ENCODE measurements at regions not wholly inside any gene's neighbourhood (a gene's known extent, or its start where the extent isn't known, plus 50 kb on each side); places are given as distances from the start of the nearest gene placed in this dataset.

GRCh38 chr2:58645017-58645416, 403.9 kb upstream of the FANCL start:
- TF ChIP-seq TAF1 (IDR thresholded peaks at IDR 0.05; ENCODE audit: borderline replicate concordance, low read depth, low read length) (no peak), YY1 (IDR thresholded peaks at IDR 0.05; ENCODE audit: low read depth, low read length) (no peak), RBBP5 (conservative IDR thresholded peaks at IDR 0.05) (no peak), NFYA (IDR thresholded peaks at IDR 0.05; ENCODE audit: borderline replicate concordance, low read depth, low read length) (no peak), POLR2AphosphoS5 (IDR thresholded peaks at IDR 0.05; ENCODE audit: low read length) (no peak), POLR2A (IDR thresholded peaks at IDR 0.05; ENCODE audit: low read depth, low read length) (no peak), EZH2 (IDR thresholded peaks at IDR 0.05; ENCODE audit: borderline replicate concordance, control insufficient read depth, low read depth, low read length) (no peak), BHLHE40 (IDR thresholded peaks at IDR 0.05; ENCODE audit: borderline replicate concordance in 1 of 2, low read depth in 2 of 2, low read length in 1 of 2) (no peak)
- TF ChIP-seq, protein P1, sequence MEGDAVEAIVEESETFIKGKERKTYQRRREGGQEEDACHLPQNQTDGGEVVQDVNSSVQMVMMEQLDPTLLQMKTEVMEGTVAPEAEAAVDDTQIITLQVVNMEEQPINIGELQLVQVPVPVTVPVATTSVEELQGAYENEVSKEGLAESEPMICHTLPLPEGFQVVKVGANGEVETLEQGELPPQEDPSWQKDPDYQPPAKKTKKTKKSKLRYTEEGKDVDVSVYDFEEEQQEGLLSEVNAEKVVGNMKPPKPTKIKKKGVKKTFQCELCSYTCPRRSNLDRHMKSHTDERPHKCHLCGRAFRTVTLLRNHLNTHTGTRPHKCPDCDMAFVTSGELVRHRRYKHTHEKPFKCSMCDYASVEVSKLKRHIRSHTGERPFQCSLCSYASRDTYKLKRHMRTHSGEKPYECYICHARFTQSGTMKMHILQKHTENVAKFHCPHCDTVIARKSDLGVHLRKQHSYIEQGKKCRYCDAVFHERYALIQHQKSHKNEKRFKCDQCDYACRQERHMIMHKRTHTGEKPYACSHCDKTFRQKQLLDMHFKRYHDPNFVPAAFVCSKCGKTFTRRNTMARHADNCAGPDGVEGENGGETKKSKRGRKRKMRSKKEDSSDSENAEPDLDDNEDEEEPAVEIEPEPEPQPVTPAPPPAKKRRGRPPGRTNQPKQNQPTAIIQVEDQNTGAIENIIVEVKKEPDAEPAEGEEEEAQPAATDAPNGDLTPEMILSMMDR (IDR thresholded peaks at IDR 0.05 in 2 of 3, conservative IDR thresholded peaks at IDR 0.05 in 1 of 3; ENCODE audit: control insufficient read depth in 2 of 3, extremely low read depth in 1 of 3, insufficient read depth in 1 of 3, low read depth in 3 of 3, low read length in 3 of 3): no peak
- TF ChIP-seq, protein P2, sequence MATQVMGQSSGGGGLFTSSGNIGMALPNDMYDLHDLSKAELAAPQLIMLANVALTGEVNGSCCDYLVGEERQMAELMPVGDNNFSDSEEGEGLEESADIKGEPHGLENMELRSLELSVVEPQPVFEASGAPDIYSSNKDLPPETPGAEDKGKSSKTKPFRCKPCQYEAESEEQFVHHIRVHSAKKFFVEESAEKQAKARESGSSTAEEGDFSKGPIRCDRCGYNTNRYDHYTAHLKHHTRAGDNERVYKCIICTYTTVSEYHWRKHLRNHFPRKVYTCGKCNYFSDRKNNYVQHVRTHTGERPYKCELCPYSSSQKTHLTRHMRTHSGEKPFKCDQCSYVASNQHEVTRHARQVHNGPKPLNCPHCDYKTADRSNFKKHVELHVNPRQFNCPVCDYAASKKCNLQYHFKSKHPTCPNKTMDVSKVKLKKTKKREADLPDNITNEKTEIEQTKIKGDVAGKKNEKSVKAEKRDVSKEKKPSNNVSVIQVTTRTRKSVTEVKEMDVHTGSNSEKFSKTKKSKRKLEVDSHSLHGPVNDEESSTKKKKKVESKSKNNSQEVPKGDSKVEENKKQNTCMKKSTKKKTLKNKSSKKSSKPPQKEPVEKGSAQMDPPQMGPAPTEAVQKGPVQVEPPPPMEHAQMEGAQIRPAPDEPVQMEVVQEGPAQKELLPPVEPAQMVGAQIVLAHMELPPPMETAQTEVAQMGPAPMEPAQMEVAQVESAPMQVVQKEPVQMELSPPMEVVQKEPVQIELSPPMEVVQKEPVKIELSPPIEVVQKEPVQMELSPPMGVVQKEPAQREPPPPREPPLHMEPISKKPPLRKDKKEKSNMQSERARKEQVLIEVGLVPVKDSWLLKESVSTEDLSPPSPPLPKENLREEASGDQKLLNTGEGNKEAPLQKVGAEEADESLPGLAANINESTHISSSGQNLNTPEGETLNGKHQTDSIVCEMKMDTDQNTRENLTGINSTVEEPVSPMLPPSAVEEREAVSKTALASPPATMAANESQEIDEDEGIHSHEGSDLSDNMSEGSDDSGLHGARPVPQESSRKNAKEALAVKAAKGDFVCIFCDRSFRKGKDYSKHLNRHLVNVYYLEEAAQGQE (IDR thresholded peaks at IDR 0.05; ENCODE audit: low read depth, low read length): no peak
- TF ChIP-seq, protein P3, sequence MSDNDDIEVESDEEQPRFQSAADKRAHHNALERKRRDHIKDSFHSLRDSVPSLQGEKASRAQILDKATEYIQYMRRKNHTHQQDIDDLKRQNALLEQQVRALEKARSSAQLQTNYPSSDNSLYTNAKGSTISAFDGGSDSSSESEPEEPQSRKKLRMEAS (IDR thresholded peaks at IDR 0.05; ENCODE audit: low read depth, low read length): no peak
- TF ChIP-seq, protein P4, sequence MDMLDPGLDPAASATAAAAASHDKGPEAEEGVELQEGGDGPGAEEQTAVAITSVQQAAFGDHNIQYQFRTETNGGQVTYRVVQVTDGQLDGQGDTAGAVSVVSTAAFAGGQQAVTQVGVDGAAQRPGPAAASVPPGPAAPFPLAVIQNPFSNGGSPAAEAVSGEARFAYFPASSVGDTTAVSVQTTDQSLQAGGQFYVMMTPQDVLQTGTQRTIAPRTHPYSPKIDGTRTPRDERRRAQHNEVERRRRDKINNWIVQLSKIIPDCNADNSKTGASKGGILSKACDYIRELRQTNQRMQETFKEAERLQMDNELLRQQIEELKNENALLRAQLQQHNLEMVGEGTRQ (IDR thresholded peaks at IDR 0.05; ENCODE audit: borderline replicate concordance, low read depth, low read length): no peak

Measured in GM12878 (cell line).